HAP-1 (cell line): ENCODE measurements at regions not wholly inside any gene's neighbourhood (a gene's known extent, or its start where the extent isn't known, plus 50 kb on each side); places are given as distances from the start of the nearest gene placed in this dataset.
"Not testable (repeated sequence)": the region's sequence is repeated elsewhere in the genome, so short reads cannot be mapped to it uniquely, and the experiment has no call there.

Source experiments
- DNase-seq, 2 experiments: peaks; one replicate each; pipeline ENCODE4 v3.0.0-alpha.2; 2016 to 2020; ENCODE audit warnings: low spot score in 2 of 2
- H3K27me3 ChIP-seq: fragments of 250-450 bp; sonication (Bioruptor Pico); 2 replicates; pipeline ENCODE4 v1.5.1; 2020; ENCODE audit warnings: low read depth, mild to moderate bottlenecking, moderate library complexity
- H3K36me3 ChIP-seq: fragments of 250-450 bp; sonication (Bioruptor Pico); replicated peaks from 2 replicates; pipeline ENCODE4 v1.5.1; 2020; ENCODE audit warnings: mild to moderate bottlenecking
- H3K4me1 ChIP-seq: fragments of 250-450 bp; sonication (Bioruptor Pico); 2 replicates; pipeline ENCODE4 v1.5.1; 2020; ENCODE audit warnings: mild to moderate bottlenecking
- H3K4me3 ChIP-seq: fragments of 250-450 bp; sonication (Bioruptor Pico); 2 replicates; pipeline ENCODE4 v1.5.1; 2020; ENCODE audit warnings: mild to moderate bottlenecking, moderate library complexity
- H3K9me3 ChIP-seq: fragments of 250-450 bp; sonication (Bioruptor Pico); 2 replicates; pipeline ENCODE4 v1.5.1; 2020; ENCODE audit warnings: mild to moderate bottlenecking, moderate library complexity
- in situ Hi-C: fragments of 300-500 bp; cut with MboI; formaldehyde crosslinking; loops from 3 replicates; pipeline ENCODE4 v1.14.3; 2020; ENCODE audit warnings: low sequenced_read_pairs, inconsistent platforms, mixed read lengths

GRCh38 chr3:159346271-159346903 lies 544.5 kb downstream of the MFSD1 start:
- Histone ChIP-seq H3K27me3 (peaks cover 7% of the 10 kb centered on the region), H3K4me1 (no peaks in the 10 kb centered on the region), H3K4me3 (no peak overlapping the region), H3K36me3 (no peaks in the 10 kb centered on the region), H3K9me3 (no peaks in the 10 kb centered on the region)
- in situ Hi-C loops, result no loop called here
- no peak for DNase-seq

- DNase-seq, result no peak
- in situ Hi-C loops, result no loop called here
These were observed 546.6 kb downstream of the MFSD1 start for GRCh38 chr3:159348431-159348830.

GRCh38 chr3:159356606-159357005 lies 554.8 kb downstream of the MFSD1 start:
- Histone ChIP-seq H3K4me1 (no peaks in the 10 kb centered on the region), H3K36me3 (no peaks in the 10 kb centered on the region), H3K9me3 (no peaks in the 10 kb centered on the region), H3K27me3 (no peaks in the 10 kb centered on the region), H3K4me3 (no peak overlapping the region)
- no peak for DNase-seq
- in situ Hi-C loops, result no loop called here

More at GRCh38 chr3:159348431-159348830, 546.6 kb downstream of the MFSD1 start:
- Histone ChIP-seq H3K27me3 (peaks cover 7% of the 10 kb centered on the region), H3K9me3 (no peaks in the 10 kb centered on the region), H3K4me1 (no peaks in the 10 kb centered on the region), H3K4me3 (no peak overlapping the region), H3K36me3 (no peaks in the 10 kb centered on the region)

DNA sequence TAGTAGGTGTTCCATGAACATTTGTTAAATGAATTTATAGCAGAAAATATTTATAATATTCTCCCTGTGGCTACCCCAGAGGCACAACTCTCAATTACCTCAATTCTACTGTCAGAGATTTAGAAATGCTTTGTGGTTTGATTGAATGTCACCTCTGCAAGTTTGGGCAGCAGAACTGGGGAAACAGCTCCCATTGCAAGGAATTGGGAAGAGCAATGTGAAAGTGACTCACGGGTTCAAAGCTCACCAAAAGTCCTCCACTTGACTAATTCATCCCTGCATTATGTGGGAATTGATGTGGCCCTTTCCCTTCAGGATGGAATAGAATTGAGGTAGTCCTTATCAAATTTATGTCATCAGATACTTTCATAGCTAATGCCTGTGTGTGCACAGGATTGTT lies 562.7 kb downstream of the MFSD1 start:
- in situ Hi-C loops, result no loop called here
- Histone ChIP-seq H3K27me3 (peaks cover 2% of the 10 kb centered on the region; the same call in 1 of the 2 replicates), H3K36me3 (no peaks in the 10 kb centered on the region), H3K4me1 (no peaks in the 10 kb centered on the region), H3K4me3 (no peak overlapping the region), H3K9me3 (no peaks in the 10 kb centered on the region)
- DNase-seq, result no peak

GRCh38 chr3:159366476-159366875 lies 564.6 kb downstream of the MFSD1 start:
- DNase-seq, result no peak
- no peaks in the 10 kb centered on the region for H3K36me3 ChIP-seq
- H3K9me3 ChIP-seq, result no peaks in the 10 kb centered on the region
- no peak overlapping the region for H3K4me3 ChIP-seq
- H3K27me3 ChIP-seq, result peaks cover 2% of the 10 kb centered on the region; the same call in 1 of the 2 replicates
- in situ Hi-C loops, result no loop called here
- no peaks in the 10 kb centered on the region for H3K4me1 ChIP-seq

GRCh38 chr3:159371961-159372360 lies 570.1 kb downstream of the MFSD1 start:
- Histone ChIP-seq H3K4me1 (no peaks in the 10 kb centered on the region), H3K27me3 (no peaks in the 10 kb centered on the region), H3K4me3 (no peak overlapping the region), H3K36me3 (no peaks in the 10 kb centered on the region), H3K9me3 (no peaks in the 10 kb centered on the region)
- DNase-seq, result no peak
- in situ Hi-C loops, result no loop called here

GRCh38 chr3:159378396-159379194 lies 576.7 kb downstream of the MFSD1 start:
- DNase-seq, result no peak
- no peaks in the 10 kb centered on the region for H3K36me3 ChIP-seq
- H3K4me3 ChIP-seq, result no peak overlapping the region
- no peaks in the 10 kb centered on the region for H3K4me1 ChIP-seq
- no peaks in the 10 kb centered on the region for H3K9me3 ChIP-seq
- no peaks in the 10 kb centered on the region for H3K27me3 ChIP-seq
- in situ Hi-C loops, result no loop called here

- Histone ChIP-seq H3K36me3 (no peaks in the 10 kb centered on the region), H3K27me3 (no peaks in the 10 kb centered on the region), H3K4me1 (no peaks in the 10 kb centered on the region), H3K9me3 (no peaks in the 10 kb centered on the region), H3K4me3 (no peak overlapping the region)
- in situ Hi-C loops, result no loop called here
- DNase-seq, result no peak
These were observed 579.0 kb downstream of the MFSD1 start for GRCh38 chr3:159380891-159381290.

DNA sequence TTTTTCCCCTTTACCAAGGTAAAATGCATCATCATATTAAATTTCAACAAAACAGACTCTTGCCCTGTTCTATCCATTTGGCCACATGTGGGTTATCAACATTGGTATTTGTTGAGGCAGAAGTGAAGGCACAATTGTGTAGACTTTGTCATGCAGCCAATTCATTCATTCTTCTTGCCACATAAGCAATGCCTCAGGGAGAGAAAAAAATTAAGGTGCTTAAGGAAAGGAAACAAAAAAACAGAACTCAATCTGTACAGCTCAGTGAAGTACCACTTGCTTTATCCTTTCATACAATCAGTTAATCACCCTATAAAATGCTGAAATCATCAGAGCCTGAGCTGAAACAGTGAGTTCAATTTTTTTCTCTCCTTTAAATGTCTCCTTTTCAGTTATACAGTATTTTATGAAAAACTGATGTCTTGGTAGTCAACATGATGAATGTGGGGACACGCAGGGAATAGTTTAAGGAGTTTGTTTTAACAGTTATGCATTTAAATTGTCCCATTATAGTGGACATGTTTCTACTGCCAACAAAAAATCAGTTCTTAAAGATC lies 588.9 kb downstream of the MFSD1 start:
- Histone ChIP-seq H3K27me3 (no peaks in the 10 kb centered on the region), H3K4me1 (peaks cover 2% of the 10 kb centered on the region; the same call in 1 of the 2 replicates), H3K9me3 (no peaks in the 10 kb centered on the region), H3K36me3 (no peaks in the 10 kb centered on the region), H3K4me3 (no peak overlapping the region)
- in situ Hi-C loops, result no loop called here
- DNase-seq, result peak in 1 of 2 experiments; percentile 66

- H3K9me3 ChIP-seq, in situ Hi-C loops, H3K27me3 ChIP-seq, DNase-seq, H3K36me3 ChIP-seq, H3K4me1 ChIP-seq, H3K4me3 ChIP-seq: not testable (repeated sequence)
These were observed 591.0 kb upstream of the IL12A start for GRCh38 chr3:159397683-159398082.

DNA sequence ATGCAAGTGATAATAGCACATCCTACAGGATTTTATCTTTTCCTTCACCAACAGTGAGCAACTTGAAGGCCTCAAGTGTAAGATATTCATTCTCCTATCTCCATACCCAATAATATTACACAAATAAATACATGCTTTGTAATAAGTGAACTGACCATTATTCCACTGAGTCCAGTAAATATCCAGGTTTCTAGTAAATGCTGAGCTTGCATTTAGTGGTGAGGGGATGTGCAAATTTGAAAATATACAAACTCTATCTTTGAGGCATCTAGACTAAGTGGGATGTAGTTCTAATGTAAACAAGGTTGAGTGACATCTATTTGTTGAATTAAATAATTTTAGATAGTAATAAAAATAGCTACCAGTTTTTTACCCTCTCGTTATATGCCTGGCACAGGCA lies 587.6 kb upstream of the IL12A start:
- Histone ChIP-seq H3K4me1 (no peaks in the 10 kb centered on the region), H3K27me3 (no peaks in the 10 kb centered on the region), H3K4me3 (no peak overlapping the region), H3K36me3 (no peaks in the 10 kb centered on the region), H3K9me3 (no peaks in the 10 kb centered on the region)
- DNase-seq, result no peak
- in situ Hi-C loops, result no loop called here

- H3K27me3 ChIP-seq, H3K9me3 ChIP-seq, H3K4me1 ChIP-seq, DNase-seq, in situ Hi-C loops, H3K4me3 ChIP-seq, H3K36me3 ChIP-seq: not testable (repeated sequence)
These were observed 578.9 kb upstream of the IL12A start for GRCh38 chr3:159409711-159410110.

- Histone ChIP-seq H3K4me1 (no peaks in the 10 kb centered on the region), H3K36me3 (no peaks in the 10 kb centered on the region), H3K27me3 (no peaks in the 10 kb centered on the region), H3K4me3 (no peak overlapping the region), H3K9me3 (no peaks in the 10 kb centered on the region; the same call in 1 of the 2 replicates)
- in situ Hi-C loops, result no loop called here
- DNase-seq, result no peak
These were observed 575.3 kb upstream of the IL12A start for GRCh38 chr3:159413319-159413718.

- Histone ChIP-seq H3K36me3 (no peaks in the 10 kb centered on the region), H3K9me3 (no peaks in the 10 kb centered on the region), H3K27me3 (no peaks in the 10 kb centered on the region), H3K4me3 (no peak overlapping the region), H3K4me1 (no peaks in the 10 kb centered on the region)
- in situ Hi-C loops, result no loop called here
- DNase-seq, result no peak
These were observed 571.8 kb upstream of the IL12A start for GRCh38 chr3:159416856-159417255.
